ENCODE measurements at regions not wholly inside any gene's neighbourhood (a gene's known extent, or its start where the extent isn't known, plus 50 kb on each side); places are given as distances from the start of the nearest gene placed in this dataset.

- H3K36me3 ChIP-seq (ENCODE audit: control insufficient read depth in 4 of 4, insufficient read depth in 4 of 4, low read length in 4 of 4), result no peaks in the 10 kb centered on the region
- ATAC-seq (ENCODE audit: insufficient read depth, low FRiP score) (no peak), DNase-seq (no peak)
- H3K9me3 ChIP-seq (ENCODE audit: control insufficient read depth in 4 of 4, insufficient read depth in 3 of 4, low read length in 3 of 4), result no peaks in the 10 kb centered on the region
- peaks cover 0 to 2% (median 0%) of the 10 kb centered on the region in 5 donors for H3K4me1 ChIP-seq (ENCODE audit: control insufficient read depth in 5 of 5, insufficient read depth in 5 of 5, low read length in 5 of 5)
- no peak overlapping the region for H3K4me3 ChIP-seq
- TF ChIP-seq CTCF (IDR thresholded peaks at IDR 0.05; ENCODE audit: control extremely low read depth, extremely low read depth), result no peak
- peaks cover 0 to 3% (median 0%) of the 10 kb centered on the region in 3 donors for H3K27me3 ChIP-seq (ENCODE audit: control insufficient read depth in 3 of 3, insufficient read depth in 3 of 3, low read length in 2 of 3)
- H3K27ac ChIP-seq (ENCODE audit: low read depth in 1 of 2, low read length in 1 of 2), result no peak overlapping the region
- no peak overlapping the region for H3K9ac ChIP-seq (ENCODE audit: insufficient read depth in 1 of 2, low read length in 2 of 2)
- whole genome bisulfite sequencing, 2 donors, result 60 to 74% methylated on average over 8 of the region's 8 CpGs
Measured at GRCh38 chr17:33989361-33990148, 265.5 kb upstream of the CCL2 start.

GRCh38 chr17:33990943-33991706, 264.0 kb upstream of the CCL2 start:
- no peak overlapping the region for H3K9ac ChIP-seq (ENCODE audit: insufficient read depth in 1 of 2, low read length in 2 of 2)
- TF ChIP-seq CTCF (IDR thresholded peaks at IDR 0.05; ENCODE audit: control extremely low read depth, extremely low read depth), result no peak
- no peak overlapping the region for H3K27ac ChIP-seq (ENCODE audit: low read depth in 1 of 2, low read length in 1 of 2)
- no peak for DNase-seq
- ATAC-seq (ENCODE audit: insufficient read depth, low FRiP score), result no peak
- no peak overlapping the region for H3K4me3 ChIP-seq
- peaks cover 0 to 3% (median 0%) of the 10 kb centered on the region in 3 donors for H3K27me3 ChIP-seq (ENCODE audit: control insufficient read depth in 3 of 3, insufficient read depth in 3 of 3, low read length in 2 of 3)
- H3K36me3 ChIP-seq (ENCODE audit: control insufficient read depth in 4 of 4, insufficient read depth in 4 of 4, low read length in 4 of 4), result no peaks in the 10 kb centered on the region
- WGBS, 2 donors, result 63 to 74% methylated on average over 3 of the region's 3 CpGs
- H3K9me3 ChIP-seq (ENCODE audit: control insufficient read depth in 4 of 4, insufficient read depth in 3 of 4, low read length in 3 of 4), result no peaks in the 10 kb centered on the region
- peaks cover 0 to 2% (median 0%) of the 10 kb centered on the region in 5 donors for H3K4me1 ChIP-seq (ENCODE audit: control insufficient read depth in 5 of 5, insufficient read depth in 5 of 5, low read length in 5 of 5)

- 73 to 78% methylated on average over 5 of the region's 5 CpGs for WGBS, 2 donors
- Histone ChIP-seq H3K27me3 (ENCODE audit: control insufficient read depth in 3 of 3, insufficient read depth in 3 of 3, low read length in 2 of 3) (peaks cover 0 to 3% (median 0%) of the 10 kb centered on the region in 3 donors), H3K27ac (ENCODE audit: low read depth in 1 of 2, low read length in 1 of 2) (no peak overlapping the region), H3K36me3 (ENCODE audit: control insufficient read depth in 4 of 4, insufficient read depth in 4 of 4, low read length in 4 of 4) (no peaks in the 10 kb centered on the region), H3K4me3 (no peak overlapping the region), H3K9me3 (ENCODE audit: control insufficient read depth in 4 of 4, insufficient read depth in 3 of 4, low read length in 3 of 4) (no peaks in the 10 kb centered on the region), H3K9ac (ENCODE audit: insufficient read depth in 1 of 2, low read length in 2 of 2) (no peak overlapping the region), H3K4me1 (ENCODE audit: control insufficient read depth in 5 of 5, insufficient read depth in 5 of 5, low read length in 5 of 5) (peaks cover 0 to 2% (median 0%) of the 10 kb centered on the region in 5 donors)
- no peak for TF ChIP-seq CTCF (IDR thresholded peaks at IDR 0.05; ENCODE audit: control extremely low read depth, extremely low read depth)
- DNase-seq (no peak), ATAC-seq (ENCODE audit: insufficient read depth, low FRiP score) (no peak)
Measured at GRCh38 chr17:33992113-33992512, 263.0 kb upstream of the CCL2 start.

All from lung (tissue), 11 donors.